NCI-H345 treated with DMSO at 0.1 percent for 48 hours (cell line): ENCODE measurements at regions not wholly inside any gene's neighbourhood (a gene's known extent, or its start where the extent isn't known, plus 50 kb on each side); places are given as distances from the start of the nearest gene placed in this dataset.

Experiments used
- DNase-seq: peaks from one replicate; lab custom pipeline; 2025; ENCODE audit not compliant: unreplicated experiment; lab: John Stamatoyannopoulos, UW

- DNase-seq, result no peak
Measured at GRCh38 chr2:139354518-139354917, 574.3 kb upstream of the NXPH2 start.

- DNase-seq, result no peak
Measured at GRCh38 chr2:139353874-139354273, 573.7 kb upstream of the NXPH2 start.

GRCh38 chr2:139317259-139317658, 537.1 kb upstream of the NXPH2 start:
- no peak for DNase-seq

GRCh38 chr2:139314059-139314458, 533.9 kb upstream of the NXPH2 start:
- DNase-seq, result no peak

- DNase-seq, result no peak
Measured at GRCh38 chr2:139296672-139297209, 516.6 kb upstream of the NXPH2 start.

- no peak for DNase-seq
Measured at GRCh38 chr2:139293992-139294548, 513.9 kb upstream of the NXPH2 start.

- no peak for DNase-seq
Measured at GRCh38 chr2:139281124-139281523, 500.9 kb upstream of the NXPH2 start.

GRCh38 chr2:139271879-139272278, 491.7 kb upstream of the NXPH2 start:
- DNase-seq, result no peak

GRCh38 chr2:139271149-139271548, 491.0 kb upstream of the NXPH2 start:
- DNase-seq, result no peak

GRCh38 chr2:139260052-139260430, 479.9 kb upstream of the NXPH2 start:
- no peak for DNase-seq

- no peak for DNase-seq
Measured at GRCh38 chr2:139259422-139260051, 479.3 kb upstream of the NXPH2 start.

GRCh38 chr2:139241286-139241685, 461.1 kb upstream of the NXPH2 start:
- no peak for DNase-seq

GRCh38 chr2:139237023-139237422, 456.8 kb upstream of the NXPH2 start:
- DNase-seq, result no peak

- no peak for DNase-seq
Measured at GRCh38 chr2:139230881-139231280, 450.7 kb upstream of the NXPH2 start.

GRCh38 chr2:139228276-139228675, 448.1 kb upstream of the NXPH2 start:
- DNase-seq, result no peak

- DNase-seq, result no peak
Measured at GRCh38 chr2:139225961-139226360, 445.8 kb upstream of the NXPH2 start.

- no peak for DNase-seq
Measured at GRCh38 chr2:139218181-139218580, 438.0 kb upstream of the NXPH2 start.

GRCh38 chr2:139217641-139218040, 437.5 kb upstream of the NXPH2 start:
- DNase-seq, result peak; percentile 8

GRCh38 chr2:139216435-139216834, 436.2 kb upstream of the NXPH2 start:
- DNase-seq, result no peak

GRCh38 chr2:139214801-139215200, 434.6 kb upstream of the NXPH2 start:
- DNase-seq, result no peak

- DNase-seq, result no peak
Measured at GRCh38 chr2:139209586-139209985, 429.4 kb upstream of the NXPH2 start.

- no peak for DNase-seq
Measured at GRCh38 chr2:139201516-139201915, 421.3 kb upstream of the NXPH2 start.

- no peak for DNase-seq
Measured at GRCh38 chr2:139196754-139197153, 416.6 kb upstream of the NXPH2 start.
